MCF 10A (cell line): ENCODE measurements at regions not wholly inside any gene's neighbourhood (a gene's known extent, or its start where the extent isn't known, plus 50 kb on each side); places are given as distances from the start of the nearest gene placed in this dataset.

Source experiments
- BruUV-seq: library from RNA; stranded (reverse); fragments of 400-500 nt; replicated peaks from 2 replicates; lab custom pipeline; 2021; lab: Mats Ljungman, UMichigan
- CTCF ChIA-PET: fragments of 300-600 bp; sonication (Branson Sonifier 250); formaldehyde crosslinking; extraction: SDS; loops from one replicate; lab custom pipeline; 2021; ENCODE audit warnings: antibody characterized with exemption, inconsistent platforms; lab: Yijun Ruan, JAX
- POLR2A ChIA-PET: fragments of 300-600, 350-650 bp; sonication (Branson Sonifier 250); formaldehyde crosslinking; extraction: SDS; loops from one replicate; lab custom pipeline; 2020; ENCODE audit warnings: antibody characterized with exemption, inconsistent platforms; lab: Yijun Ruan, JAX
- DNase-seq: peaks from one replicate; pipeline ENCODE4 v3.0.0-alpha.2; 2018; ENCODE audit not compliant: unreplicated experiment
- H3K27ac Mint-ChIP-seq: one replicate; pipeline ENCODE4 v1.8.0; 2022; ENCODE audit warnings: mild to moderate bottlenecking, low read depth, mixed read lengths; ENCODE audit not compliant: unreplicated experiment
- H3K27me3 Mint-ChIP-seq: one replicate; pipeline ENCODE4 v1.8.0; 2022; ENCODE audit warnings: mixed read lengths; ENCODE audit not compliant: insufficient read depth, unreplicated experiment
- H3K36me3 Mint-ChIP-seq: one replicate; pipeline ENCODE4 v1.8.0; 2022; ENCODE audit warnings: mild to moderate bottlenecking, moderate library complexity, mixed read lengths; ENCODE audit not compliant: insufficient read depth, unreplicated experiment
- H3K4me1 Mint-ChIP-seq: one replicate; pipeline ENCODE4 v1.8.0; 2022; ENCODE audit warnings: mixed read lengths; ENCODE audit not compliant: insufficient read depth, unreplicated experiment
- H3K4me3 Mint-ChIP-seq: one replicate; pipeline ENCODE4 v1.8.0; 2022; ENCODE audit warnings: mild to moderate bottlenecking, moderate library complexity, mixed read lengths; ENCODE audit not compliant: unreplicated experiment
- H3K9me3 Mint-ChIP-seq: one replicate; pipeline ENCODE4 v1.8.0; 2022; ENCODE audit warnings: mixed read lengths; ENCODE audit not compliant: unreplicated experiment
- CTCF ChIP-seq: fragments of 200-600 bp; IDR thresholded peaks from one replicate; pipeline ENCODE4 v1.8.0; 2022; ENCODE audit warnings: antibody characterized with exemption, mild to moderate bottlenecking; ENCODE audit not compliant: unreplicated experiment
- intact Hi-C: fragments of 100-400 bp; cut with micrococcal nuclease; formaldehyde crosslinking; loops from 2 replicates; pipeline ENCODE4 v1.14.1; 2022

- Mint-ChIP-seq H3K4me1 (no peaks in the 10 kb centered on the region), H3K36me3 (no peaks in the 10 kb centered on the region), H3K4me3 (no peak overlapping the region), H3K9me3 (no peaks in the 10 kb centered on the region), H3K27ac (no peak overlapping the region), H3K27me3 (no peaks in the 10 kb centered on the region)
- CTCF ChIA-PET = interaction anchor here (0.7 to 2.5 kb wide), 5 partner anchors 9 to 651 kb away, joined by 3 to 8 read pairs (median 6); no protein-coding TSS in a partner anchor
- intact Hi-C loops = no loop called here
- no peak for TF ChIP-seq CTCF
- POLR2A ChIA-PET = interaction anchor here (0.7 to 1.0 kb wide), 2 partner anchors 10 to 775 kb away, joined by 3 to 6 read pairs; no protein-coding TSS in a partner anchor
- no TSS peak for BruUV-seq
- DNase-seq = no peak
Observed at GRCh38 chr6:148157841-148158240, 184.8 kb upstream of the SASH1 start.

- intact Hi-C loops = loop anchor here (5.0 to 10.0 kb wide), 2 partner anchors 192 to 390 kb away; no protein-coding TSS in a partner anchor
- H3K9me3 Mint-ChIP-seq = no peaks in the 10 kb centered on the region
- ChIA-PET POLR2A (no interaction called here), CTCF (interaction anchor here (0.6 to 3.2 kb wide), 11 partner anchors 12 to 1261 kb away, joined by 3 to 121 read pairs (median 5); partner anchors contain the start of gene SAMD5)
- H3K4me1 Mint-ChIP-seq = no peaks in the 10 kb centered on the region
- H3K36me3 Mint-ChIP-seq = no peaks in the 10 kb centered on the region
- no peak for TF ChIP-seq CTCF
- no TSS peak for BruUV-seq
- H3K4me3 Mint-ChIP-seq = no peak overlapping the region
- H3K27me3 Mint-ChIP-seq = no peaks in the 10 kb centered on the region
- H3K27ac Mint-ChIP-seq = no peak overlapping the region
- DNase-seq = no peak
Observed at GRCh38 chr6:148164645-148165044, 178.0 kb upstream of the SASH1 start.

GRCh38 chr6:148166339-148166968 lies 176.2 kb upstream of the SASH1 start:
- H3K9me3 Mint-ChIP-seq = no peaks in the 10 kb centered on the region
- no peaks in the 10 kb centered on the region for H3K36me3 Mint-ChIP-seq
- intact Hi-C loops = loop anchor here (1.0 to 10.0 kb wide), 5 partner anchors 194 to 1264 kb away; no protein-coding TSS in a partner anchor
- H3K4me1 Mint-ChIP-seq = no peaks in the 10 kb centered on the region
- ChIA-PET CTCF (interaction anchor here (0.5 to 3.2 kb wide), 33 partner anchors 10 to 785 kb away, joined by 3 to 121 read pairs (median 4); partner anchors contain the start of gene SAMD5), POLR2A (interaction anchor here (0.7 to 1.5 kb wide), 2 partner anchors 659 to 729 kb away, joined by 3 to 6 read pairs; partner anchors contain the start of gene SAMD5)
- no peak overlapping the region for H3K27ac Mint-ChIP-seq
- peak; percentile 63 for TF ChIP-seq CTCF
- no TSS peak for BruUV-seq
- H3K27me3 Mint-ChIP-seq = no peaks in the 10 kb centered on the region
- no peak overlapping the region for H3K4me3 Mint-ChIP-seq
- peak; percentile 71 for DNase-seq

GRCh38 chr6:148169706-148170105 lies 172.9 kb upstream of the SASH1 start:
- Mint-ChIP-seq H3K4me1 (no peaks in the 10 kb centered on the region), H3K9me3 (no peaks in the 10 kb centered on the region), H3K36me3 (no peaks in the 10 kb centered on the region), H3K4me3 (no peak overlapping the region), H3K27me3 (no peaks in the 10 kb centered on the region), H3K27ac (no peak overlapping the region)
- ChIA-PET POLR2A (no interaction called here), CTCF (interaction anchor here (0.9 to 2.1 kb wide), 3 partner anchors 8 to 786 kb away, joined by 3 to 8 read pairs (median 3); no protein-coding TSS in a partner anchor)
- intact Hi-C loops = loop anchor here (5.0 to 10.0 kb wide), 2 partner anchors 197 to 395 kb away; no protein-coding TSS in a partner anchor
- BruUV-seq = no TSS peak
- DNase-seq = no peak
- no peak for TF ChIP-seq CTCF
